HG02970 (cell line): ENCODE measurements at regions not wholly inside any gene's neighbourhood (a gene's known extent, or its start where the extent isn't known, plus 50 kb on each side); places are given as distances from the start of the nearest gene placed in this dataset.

Experiments
- ATAC-seq: cut with Tn5 transposase; IDR thresholded peaks from one replicate; pipeline ENCODE4 v1.9.1; 2021; ENCODE audit warnings: mild to moderate bottlenecking, moderate library complexity, moderate number of reproducible peaks; ENCODE audit not compliant: unreplicated experiment, low FRiP score

DNA sequence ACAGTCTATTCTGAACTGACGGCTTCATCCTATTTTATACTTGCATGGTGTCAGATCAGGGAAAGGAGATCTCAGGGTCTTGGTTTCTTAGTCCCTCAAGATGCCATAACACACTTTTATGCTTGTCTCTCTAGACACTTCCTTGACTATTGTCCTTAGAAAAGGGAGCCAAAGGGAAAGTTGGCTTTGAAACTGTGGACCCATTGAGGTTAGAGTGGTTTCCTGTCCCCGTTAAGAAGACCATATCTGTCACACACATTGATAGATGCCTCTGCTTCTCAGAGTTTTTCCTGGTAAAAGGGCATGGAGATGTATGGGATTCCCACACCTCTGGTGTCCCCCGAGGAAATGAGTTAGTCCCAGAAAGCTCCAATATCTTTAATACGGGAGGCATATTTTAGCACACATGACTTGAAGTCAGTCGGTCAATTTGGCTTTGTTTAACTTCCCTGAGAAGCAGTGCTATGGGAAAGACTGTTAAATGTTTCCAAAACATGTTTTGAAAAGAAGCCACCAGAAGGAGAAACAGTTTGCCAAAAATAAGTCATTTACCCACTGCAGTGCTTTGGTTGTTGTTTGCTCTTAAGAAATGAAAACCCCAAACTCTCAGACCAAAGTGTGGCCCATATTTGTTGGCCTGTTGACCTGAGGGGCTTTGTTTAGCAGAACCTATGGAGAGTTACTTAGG, 133.4 kb upstream of the CXCR4 start:
- ATAC-seq = no peak

DNA sequence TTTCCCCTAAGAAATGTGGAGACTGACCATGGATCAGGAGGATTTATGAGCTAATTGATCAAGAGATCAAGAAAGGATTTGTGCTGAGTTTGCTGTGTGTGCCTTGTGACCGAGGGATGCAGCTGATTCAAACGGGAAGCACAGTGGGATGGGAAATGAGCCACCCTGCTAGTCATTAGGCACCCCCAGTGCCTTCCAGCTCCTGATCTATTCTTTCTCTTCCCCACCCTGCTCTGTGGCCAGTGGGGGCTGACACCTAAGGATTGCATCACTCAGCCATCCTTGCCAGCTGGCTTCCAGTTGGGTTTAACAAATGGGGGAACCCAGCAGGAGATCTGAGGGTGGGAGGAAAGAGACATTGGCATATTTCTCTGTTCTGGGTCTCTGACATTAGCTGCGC, 132.2 kb upstream of the CXCR4 start:
- ATAC-seq = no peak

DNA sequence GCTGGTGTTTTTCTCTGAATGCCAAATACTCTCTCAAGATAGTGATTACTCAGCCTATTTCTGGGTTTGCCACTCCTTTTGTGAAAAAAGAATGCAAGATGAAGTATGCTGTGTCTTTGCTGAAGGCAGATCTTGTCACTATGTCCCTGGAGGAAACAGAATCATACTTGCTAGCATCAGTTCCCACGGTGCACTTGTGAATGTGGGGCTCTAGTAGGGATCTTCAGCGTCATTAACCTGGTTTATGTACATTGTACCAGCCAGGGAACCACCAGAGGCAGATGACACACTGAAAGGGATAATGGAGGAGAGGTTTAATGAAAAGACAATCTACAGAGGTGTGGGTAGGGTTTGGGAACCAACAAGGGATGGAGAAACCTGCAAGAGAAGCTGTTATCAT, 131.0 kb upstream of the CXCR4 start:
- no peak for ATAC-seq

DNA sequence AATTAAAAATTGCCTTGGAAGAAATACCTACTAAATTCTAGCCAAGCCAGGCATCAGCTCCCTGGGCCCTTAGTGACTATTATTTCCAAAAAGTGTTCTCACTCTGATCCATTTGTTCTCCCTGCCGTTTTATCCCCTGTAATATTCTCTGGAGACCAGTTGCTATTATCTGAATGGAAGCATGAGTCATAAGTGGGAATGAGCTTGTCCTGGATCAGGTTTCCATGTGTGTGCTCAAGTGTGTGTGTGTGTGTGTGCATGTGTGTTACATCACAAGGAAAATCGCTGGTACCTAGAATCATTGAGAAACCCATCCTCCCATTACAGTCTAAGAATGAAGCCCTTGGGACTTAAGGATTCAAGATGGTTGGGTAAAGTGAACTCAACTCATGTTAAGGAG, 130.3 kb upstream of the CXCR4 start:
- ATAC-seq = no peak

DNA sequence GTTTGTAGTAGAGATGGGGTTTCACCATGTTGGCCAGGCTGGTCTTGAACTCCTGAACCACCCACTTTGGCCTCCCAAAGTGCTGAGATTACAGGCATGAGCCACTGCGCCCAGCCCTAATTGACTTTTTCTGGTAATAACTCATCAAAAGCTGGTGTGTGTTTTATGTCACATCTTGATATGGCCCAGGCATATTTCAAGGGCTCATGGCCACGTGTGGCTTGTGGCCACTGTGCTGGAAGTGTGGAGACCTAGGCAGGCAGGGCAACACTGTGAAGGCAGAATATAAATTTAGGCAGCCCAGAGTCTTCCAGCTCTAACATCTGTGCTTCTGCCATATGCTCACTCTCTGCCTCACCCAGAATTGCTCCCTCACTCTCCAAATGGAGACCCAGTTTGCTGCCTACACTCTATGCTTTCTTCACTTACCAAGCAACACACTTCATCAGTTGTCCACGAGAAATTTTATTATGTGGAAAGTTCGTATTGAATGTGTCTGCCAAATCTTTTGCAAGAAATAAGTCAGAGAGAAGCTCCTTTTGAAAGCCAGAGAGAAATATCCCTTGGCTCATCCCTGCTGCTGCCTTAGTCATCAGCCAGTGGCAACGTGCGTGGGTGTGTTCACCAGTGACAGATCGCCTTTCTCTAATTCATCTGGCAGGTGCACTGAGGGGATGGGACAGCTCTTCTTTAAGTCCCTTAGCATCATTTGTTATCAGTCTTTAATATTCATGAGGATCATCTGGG, 129.4 kb upstream of the CXCR4 start:
- ATAC-seq = no peak

DNA sequence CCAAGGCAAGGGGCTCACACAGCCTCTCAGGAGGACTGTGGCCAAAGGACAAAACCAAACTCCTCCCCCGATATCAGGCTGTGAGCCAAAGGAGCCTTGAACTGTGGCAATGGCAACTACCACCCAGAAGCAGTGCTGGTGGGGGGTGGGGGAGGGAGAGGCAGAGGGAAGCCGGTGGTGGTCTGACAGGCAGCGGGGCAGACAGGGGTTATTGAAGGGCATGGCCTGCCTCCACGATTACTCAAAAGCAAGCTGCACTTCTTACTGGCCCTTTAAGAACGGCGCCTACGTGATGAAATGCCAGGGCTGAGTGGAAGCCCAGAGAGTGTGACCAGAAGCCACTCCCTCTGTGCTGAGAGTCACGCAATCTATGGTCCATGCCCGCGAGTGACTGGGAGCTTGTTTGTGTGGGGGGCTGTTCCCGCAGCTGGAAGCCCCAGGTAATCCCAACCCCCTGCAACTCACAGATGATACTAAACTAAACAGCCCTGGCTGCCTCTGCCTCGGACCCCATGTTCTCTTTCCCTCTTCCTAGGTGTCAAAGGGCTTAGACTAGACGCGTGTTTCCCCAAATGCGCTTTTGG, 128.2 kb upstream of the CXCR4 start:
- ATAC-seq = no peak

DNA sequence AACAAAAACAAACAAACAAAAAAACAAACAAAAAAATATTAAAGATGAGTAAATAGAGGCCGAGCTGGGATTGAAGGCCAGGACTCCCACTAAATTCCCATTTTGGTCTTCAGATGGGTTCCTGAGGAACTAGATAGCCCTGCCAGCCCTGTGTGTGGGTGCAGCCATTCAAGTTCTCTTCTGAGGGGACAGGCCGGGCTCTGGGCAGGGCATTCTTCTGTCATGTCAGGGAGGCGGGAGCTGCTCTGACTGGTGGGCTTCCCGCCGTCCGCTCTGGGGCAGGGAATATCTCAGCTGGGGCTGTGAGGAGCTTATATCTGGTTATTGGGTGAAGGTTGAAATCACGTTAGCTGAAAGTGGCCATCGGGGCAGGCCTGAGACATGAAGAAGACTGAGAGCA, 127.3 kb upstream of the CXCR4 start:
- ATAC-seq = no peak

DNA sequence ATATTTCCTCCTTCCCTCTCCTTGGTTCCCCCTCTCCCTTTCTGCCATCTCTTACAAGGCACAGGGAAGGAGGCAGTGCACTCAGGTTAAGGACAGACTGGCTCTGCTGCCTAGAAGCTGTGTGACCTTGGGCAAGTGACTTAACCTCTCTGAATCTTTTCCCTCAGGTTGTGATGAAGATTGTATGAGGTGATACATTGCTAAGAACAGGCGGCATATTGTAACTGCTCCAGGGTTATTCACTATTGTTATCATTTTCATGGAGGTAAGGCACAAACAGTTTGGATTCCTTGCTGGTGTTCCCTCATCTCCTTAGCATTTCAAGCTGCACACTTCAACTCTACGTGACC, 126.6 kb upstream of the CXCR4 start:
- ATAC-seq = no peak

DNA sequence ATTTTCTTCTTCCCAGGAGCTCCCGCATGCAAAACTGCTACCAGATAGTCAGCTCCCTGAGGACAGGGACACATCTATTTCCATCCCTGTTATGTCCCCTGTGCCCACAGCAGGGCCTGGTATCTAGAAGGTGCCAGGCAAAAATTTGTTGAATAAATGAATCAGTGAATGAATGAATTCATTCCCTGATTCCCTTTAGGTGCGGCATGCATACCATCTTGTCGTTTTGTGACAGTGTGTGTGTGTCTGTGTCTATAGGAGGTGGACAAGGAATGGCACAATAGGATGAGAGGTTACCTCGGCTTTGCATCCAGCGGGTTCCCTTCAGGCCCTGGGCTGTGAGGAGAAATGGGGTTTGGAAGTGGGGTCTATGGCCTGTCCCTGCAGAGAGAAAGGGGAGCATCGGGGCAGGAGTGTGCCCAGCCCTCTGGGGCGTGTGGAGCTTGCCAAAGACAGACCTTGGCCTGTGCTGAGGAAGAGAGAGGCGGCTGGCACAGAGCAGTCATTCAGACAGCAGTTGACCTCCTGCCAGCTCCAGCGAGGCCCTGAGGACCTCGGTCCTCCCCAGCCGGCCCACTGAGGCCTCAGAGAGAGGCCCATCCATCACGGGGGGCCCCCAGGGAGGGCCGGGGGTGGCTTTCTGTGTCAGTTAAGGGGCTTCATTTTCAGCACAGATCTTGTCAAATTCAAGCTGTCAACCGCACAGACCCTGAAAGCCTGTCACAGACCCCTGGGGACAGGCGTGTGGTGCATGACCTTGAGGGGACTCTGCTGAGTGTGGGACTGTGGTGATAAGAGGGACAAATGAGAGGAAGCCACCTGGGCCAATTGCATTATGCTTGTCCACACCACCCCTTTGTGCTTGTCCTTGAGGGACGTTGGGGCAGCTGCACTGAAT, 125.9 kb upstream of the CXCR4 start:
- no peak for ATAC-seq

DNA sequence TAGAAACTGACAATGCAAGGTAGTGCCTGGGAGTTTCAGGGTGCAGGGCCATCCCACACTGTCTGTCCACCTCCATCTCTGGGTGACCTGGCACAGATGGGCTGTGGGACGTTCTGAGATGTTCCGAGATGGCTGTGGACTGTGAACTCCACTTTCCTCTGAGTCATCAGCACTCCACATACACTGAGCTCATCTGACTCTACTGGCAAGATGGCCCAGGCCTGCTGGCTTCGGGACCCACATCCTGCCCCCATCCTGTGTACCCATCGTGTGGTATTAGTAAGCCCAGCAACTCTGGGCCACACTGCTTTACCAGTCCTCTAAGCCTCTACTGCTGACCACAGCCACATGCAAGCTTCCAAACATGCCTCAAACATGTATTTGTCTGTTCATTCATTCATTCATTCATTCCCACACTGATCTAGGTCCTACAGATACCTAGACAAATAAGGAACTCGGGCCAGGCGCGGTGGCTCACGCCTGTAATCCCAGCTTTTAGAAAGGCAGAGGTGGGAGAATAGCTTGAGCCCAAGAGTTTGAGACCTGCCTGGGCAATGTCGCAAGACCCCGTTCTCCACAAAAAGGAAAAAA, 124.8 kb upstream of the CXCR4 start:
- no peak for ATAC-seq

DNA sequence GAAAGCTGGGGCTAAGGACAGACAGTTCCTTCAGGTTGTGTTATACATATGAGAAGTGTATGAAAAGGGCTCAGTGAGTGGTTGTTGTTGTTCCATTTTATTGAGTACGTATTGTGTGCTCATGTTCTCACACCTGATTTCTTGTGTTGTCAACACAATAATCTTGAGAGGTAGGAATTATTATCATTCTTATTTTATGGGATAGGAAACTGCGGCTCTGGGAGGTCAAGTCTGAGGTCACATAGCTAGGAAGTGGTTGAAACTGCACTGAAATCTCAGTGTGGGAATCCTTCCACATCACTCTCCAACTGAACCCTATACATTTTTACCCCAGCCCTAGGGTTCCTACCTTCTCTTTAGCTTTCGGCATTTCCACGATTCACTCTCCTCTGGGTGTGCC, 124.2 kb upstream of the CXCR4 start:
- ATAC-seq = no peak

DNA sequence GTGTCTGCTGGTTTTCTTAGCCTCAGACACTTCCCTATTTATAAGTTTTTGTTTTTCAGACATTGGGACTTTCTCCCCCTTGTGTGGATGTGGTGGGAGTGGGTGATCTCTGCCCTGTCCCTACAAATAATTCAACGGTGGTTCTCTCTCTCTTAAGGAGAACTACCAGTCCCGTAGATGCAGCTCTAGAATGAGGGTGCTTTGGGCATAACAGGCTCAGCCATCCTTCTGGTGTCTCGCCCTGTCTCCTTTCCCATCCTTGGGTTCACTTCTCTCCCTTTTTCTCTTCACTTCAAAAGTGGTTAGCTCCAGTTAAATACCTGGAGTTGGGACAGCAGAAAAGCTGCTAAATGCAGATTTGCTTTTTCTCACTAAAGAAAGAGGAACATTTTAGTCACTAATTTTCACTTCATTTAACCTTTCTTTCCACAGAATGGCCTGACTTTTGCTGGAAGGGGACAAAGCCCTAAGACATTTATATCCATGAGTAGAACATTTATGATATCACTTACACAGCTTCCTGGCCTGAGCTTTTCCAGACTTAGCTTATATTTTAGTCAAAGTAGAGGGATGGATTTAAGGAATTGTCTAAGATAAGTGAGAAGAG, 121.2 kb upstream of the CXCR4 start:
- no peak for ATAC-seq

DNA sequence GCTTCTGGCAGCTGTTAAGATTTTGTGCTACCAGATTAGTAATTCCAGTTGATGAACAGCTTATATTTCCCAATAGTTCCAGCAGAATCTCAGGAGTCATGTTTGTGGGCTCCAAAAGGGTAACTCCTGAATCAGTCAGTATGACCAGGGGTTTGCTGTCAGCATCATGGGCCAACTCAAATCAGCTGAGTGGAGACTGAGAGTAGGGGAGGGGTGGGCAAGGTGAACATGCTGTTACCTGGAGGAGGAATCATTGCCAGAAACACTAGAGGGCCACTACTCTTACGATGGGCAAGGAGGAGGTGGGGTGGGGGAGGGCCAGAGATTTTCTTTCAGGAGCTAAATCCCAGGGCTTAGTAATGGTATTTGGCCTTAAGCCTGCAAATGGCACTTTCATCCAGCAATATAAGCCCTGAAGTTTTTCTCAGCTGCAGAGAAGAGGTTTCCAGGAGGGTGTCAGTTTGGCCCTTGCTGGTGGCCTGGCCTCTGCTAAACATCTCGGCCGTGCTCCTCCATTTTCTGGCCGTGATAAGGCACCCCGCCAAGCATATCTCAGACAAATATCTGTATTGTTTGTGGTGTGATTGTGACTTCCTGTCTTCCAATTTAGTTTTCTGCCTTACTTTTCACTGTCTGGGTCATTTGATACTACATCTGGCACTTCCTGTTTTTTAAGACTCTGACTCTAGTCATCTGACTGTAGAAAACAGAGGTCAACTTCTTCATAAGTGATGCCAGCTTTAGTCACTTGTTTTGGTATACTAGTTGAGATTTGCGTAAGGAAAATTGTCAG, 120.5 kb upstream of the CXCR4 start:
- ATAC-seq = peak; percentile 71

DNA sequence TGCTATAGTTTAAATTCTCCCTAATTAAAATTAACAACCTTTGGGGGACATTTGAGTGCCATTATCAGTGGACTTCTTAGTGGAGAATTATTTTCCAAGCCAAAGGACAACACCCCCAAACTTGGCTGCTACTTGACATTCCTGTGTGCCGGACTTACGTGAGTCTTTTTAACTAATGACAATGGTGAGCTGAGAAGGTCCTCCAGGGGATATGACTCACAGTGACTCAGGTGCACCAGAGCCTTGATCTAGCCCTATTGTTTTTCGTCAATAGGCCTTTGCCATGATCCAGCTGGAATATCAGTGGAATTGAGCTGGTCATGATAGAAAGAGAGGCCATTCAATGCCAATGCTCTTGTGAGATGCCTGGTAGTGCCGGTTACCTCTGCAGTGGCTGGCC, 118.1 kb upstream of the CXCR4 start:
- ATAC-seq = no peak

DNA sequence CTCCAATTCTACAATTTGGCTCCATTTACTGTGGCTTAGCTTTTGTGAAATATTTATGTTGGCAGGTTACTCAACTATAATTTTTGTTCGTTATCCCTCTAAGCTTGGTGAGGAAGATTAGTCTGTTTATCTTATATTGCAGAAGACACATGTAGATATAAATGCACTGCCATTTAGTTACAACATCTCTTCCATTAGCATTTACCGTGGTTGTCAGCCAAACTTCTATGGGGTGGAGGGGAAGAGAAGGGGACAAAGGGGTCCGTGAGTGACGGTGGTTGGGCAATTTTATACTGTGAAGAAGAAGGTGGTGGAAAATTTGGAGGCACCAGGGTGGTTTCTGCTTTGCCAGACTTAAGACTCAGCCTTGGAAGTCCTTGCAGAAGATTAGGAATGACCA, 117.6 kb upstream of the CXCR4 start:
- no peak for ATAC-seq

DNA sequence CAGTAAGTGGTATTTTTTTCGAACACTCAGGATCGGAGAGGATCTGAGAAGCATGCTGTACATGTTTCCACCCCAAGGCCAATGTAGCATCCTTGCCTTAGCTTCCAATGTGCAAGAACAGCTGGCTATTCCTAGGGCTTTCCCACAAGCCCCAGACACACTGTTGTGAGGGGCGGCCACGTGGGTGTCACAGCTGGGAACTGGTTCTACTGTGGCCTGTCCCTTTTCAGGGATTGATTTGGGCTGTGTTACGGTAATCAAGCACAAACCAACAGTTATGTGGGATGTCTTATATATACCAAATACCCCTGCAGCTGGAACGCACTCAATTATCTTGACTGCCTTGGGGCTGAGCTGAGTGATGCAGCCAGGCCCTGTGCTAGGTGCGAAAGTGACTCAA, 116.3 kb upstream of the CXCR4 start:
- ATAC-seq = no peak

DNA sequence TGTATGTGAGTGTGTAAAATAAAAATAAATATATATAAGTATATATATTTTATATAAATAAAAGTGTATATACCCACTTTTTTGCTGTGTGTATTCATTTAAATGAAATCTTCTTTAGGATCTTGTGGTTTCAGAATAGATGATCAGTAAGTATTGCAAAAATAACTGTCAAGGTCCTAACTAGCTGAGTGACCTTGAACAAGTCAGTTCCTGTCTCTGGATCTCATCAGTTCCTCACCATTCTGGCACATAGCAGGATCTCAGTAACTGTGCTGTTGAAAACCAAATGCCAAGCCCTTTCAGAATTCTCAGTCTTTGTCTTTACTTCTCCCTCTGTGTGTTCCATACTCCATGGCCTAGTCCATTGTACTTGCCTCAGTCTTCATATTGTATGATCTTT, 115.3 kb upstream of the CXCR4 start:
- ATAC-seq = no peak

DNA sequence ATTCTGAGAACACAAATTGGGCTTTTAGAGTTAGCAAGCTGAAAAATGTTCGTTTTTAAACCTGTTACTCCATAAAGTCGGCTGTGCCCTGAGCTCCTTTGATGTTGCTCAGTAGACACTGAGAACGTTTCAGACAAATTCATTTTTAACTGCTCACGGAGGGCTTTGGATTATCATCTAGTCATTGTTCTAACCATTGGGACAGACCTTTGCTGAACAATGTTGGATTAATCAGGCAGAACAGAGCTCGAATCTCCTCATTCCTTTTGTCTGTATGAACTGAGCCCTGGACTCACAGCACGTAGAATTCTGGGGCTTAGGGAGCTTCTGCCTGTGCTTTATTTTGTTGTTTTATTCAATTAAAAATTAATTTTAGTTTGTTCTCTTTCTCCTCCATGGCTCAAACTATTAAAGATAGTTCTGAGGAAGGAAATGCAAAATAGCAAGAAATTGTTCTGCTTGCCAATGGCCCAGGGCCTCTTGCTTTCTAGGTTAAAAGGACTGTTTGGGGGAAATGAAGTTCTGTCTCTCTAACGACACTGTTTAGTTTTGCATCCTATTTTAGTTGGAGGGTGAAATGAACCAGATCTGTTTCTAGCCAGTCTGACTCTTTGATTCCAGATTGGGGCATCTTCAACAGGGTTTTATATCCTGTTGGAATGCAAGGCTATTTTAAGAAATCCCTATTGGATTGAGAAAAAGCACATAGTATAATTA, 114.7 kb upstream of the CXCR4 start:
- ATAC-seq = no peak

DNA sequence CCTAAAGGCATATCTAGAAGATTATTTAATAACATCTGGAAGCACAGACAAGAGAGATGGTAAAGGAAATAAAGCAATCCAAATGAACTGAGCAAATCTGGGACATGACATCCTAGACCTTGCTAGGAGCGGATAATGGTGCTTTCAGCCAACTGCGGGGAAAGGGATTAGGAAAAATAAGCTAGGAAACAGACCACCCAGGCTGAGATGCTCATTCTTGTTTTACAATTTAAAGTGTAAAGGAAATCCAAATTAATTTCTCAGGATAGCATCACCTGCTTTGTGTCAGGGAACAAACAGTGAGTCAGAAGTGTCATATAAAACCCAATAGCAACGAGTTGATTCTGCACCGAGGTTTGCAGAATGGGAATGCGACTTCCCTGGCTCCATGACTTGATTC, 112.5 kb upstream of the CXCR4 start:
- ATAC-seq = no peak
